DMS53 treated with DMSO at 0.1 percent for 48 hours (cell line): ENCODE measurements at regions not wholly inside any gene's neighbourhood (a gene's known extent, or its start where the extent isn't known, plus 50 kb on each side); places are given as distances from the start of the nearest gene placed in this dataset.

Experiments
- DNase-seq: peaks from one replicate; lab custom pipeline; 2025; ENCODE audit not compliant: unreplicated experiment; lab: John Stamatoyannopoulos, UW

- peak; percentile 65 for DNase-seq
Measured at GRCh38 chr2:8202132-8202531, 479.7 kb upstream of the ID2 start.

- DNase-seq = no peak
Measured at GRCh38 chr2:8203364-8203763, 478.5 kb upstream of the ID2 start.

- DNase-seq = no peak
Measured at GRCh38 chr2:8204711-8205110, 477.1 kb upstream of the ID2 start.

GRCh38 chr2:8209494-8209893 is 472.4 kb upstream of the ID2 start:
- no peak for DNase-seq

- no peak for DNase-seq
Measured at GRCh38 chr2:8211384-8211783, 470.5 kb upstream of the ID2 start.

GRCh38 chr2:8212239-8212638 is 469.6 kb upstream of the ID2 start:
- no peak for DNase-seq

GRCh38 chr2:8214036-8214615 is 467.7 kb upstream of the ID2 start:
- no peak for DNase-seq

GRCh38 chr2:8215159-8215863 is 466.5 kb upstream of the ID2 start:
- no peak for DNase-seq

- DNase-seq = no peak
Measured at GRCh38 chr2:8215982-8216381, 465.9 kb upstream of the ID2 start.

GRCh38 chr2:8216397-8216796 is 465.5 kb upstream of the ID2 start:
- no peak for DNase-seq

- no peak for DNase-seq
Measured at GRCh38 chr2:8217468-8218030, 464.3 kb upstream of the ID2 start.

GRCh38 chr2:8219096-8219495 is 462.8 kb upstream of the ID2 start:
- DNase-seq = no peak

- DNase-seq = no peak
Measured at GRCh38 chr2:8219631-8220355, 462.1 kb upstream of the ID2 start.

- no peak for DNase-seq
Measured at GRCh38 chr2:8222979-8223694, 458.7 kb upstream of the ID2 start.

GRCh38 chr2:8223695-8224346 is 458.0 kb upstream of the ID2 start:
- DNase-seq = no peak

GRCh38 chr2:8224347-8225190 is 457.3 kb upstream of the ID2 start:
- DNase-seq = no peak

- DNase-seq = no peak
Measured at GRCh38 chr2:8225266-8225665, 456.6 kb upstream of the ID2 start.

- DNase-seq = no peak
Measured at GRCh38 chr2:8225798-8226197, 456.1 kb upstream of the ID2 start.

GRCh38 chr2:8229546-8229986 is 452.3 kb upstream of the ID2 start:
- no peak for DNase-seq

- DNase-seq = no peak
Measured at GRCh38 chr2:8230466-8230865, 451.4 kb upstream of the ID2 start.
